ENCODE measurements at regions not wholly inside any gene's neighbourhood (a gene's known extent, or its start where the extent isn't known, plus 50 kb on each side); places are given as distances from the start of the nearest gene placed in this dataset.

- Histone ChIP-seq H2AK5ac (ENCODE audit: insufficient read length, low read length) (no peak overlapping the region), H4K8ac (replicated peaks; ENCODE audit: insufficient read length, low read depth, low read length) (no peak overlapping the region), H3K4me2 (ENCODE audit: insufficient read depth, insufficient read length, low read length) (no peak overlapping the region), H2BK12ac (ENCODE audit: insufficient read length, low read depth, low read length) (no peak overlapping the region), H2BK20ac (ENCODE audit: low read depth, low read length, poor library complexity, severe bottlenecking) (no peak overlapping the region), H3K4ac (ENCODE audit: low read depth, low read length) (no peak overlapping the region), H2BK5ac (ENCODE audit: insufficient read length, low read length) (no peak overlapping the region), H3K18ac (ENCODE audit: insufficient read length, low read depth, low read length) (no peak overlapping the region), H3K23me2 (ENCODE audit: insufficient read length, low read depth, low read length, poor library complexity, severe bottlenecking) (no peaks in the 10 kb centered on the region), H3K4me1 (ENCODE audit: insufficient read depth, low read length) (peaks cover 4% of the 10 kb centered on the region; the same call in 1 of the 2 replicates), H2AFZ (ENCODE audit: low read length) (no peak overlapping the region), H3T11ph (ENCODE audit: low read length) (no peak overlapping the region), H3K79me2 (ENCODE audit: insufficient read depth, low read length) (no peaks in the 10 kb centered on the region), H3K27me3 (ENCODE audit: insufficient read depth, low read length) (no peaks in the 10 kb centered on the region), H4K5ac (ENCODE audit: insufficient read length, low read depth, low read length) (no peak overlapping the region), H3K9me3 (ENCODE audit: control insufficient read depth, low read depth, low read length) (no peaks in the 10 kb centered on the region), H4K91ac (ENCODE audit: insufficient read length, low read depth, low read length) (no peak overlapping the region), H3K9ac (ENCODE audit: extremely low read depth, insufficient read length, low read length) (no peak overlapping the region), H4K20me1 (ENCODE audit: control insufficient read depth, insufficient read depth, insufficient read length) (no peaks in the 10 kb centered on the region), H3K14ac (ENCODE audit: insufficient read depth, low read length) (no peak overlapping the region), H3K79me1 (ENCODE audit: insufficient read depth, low read depth, low read length, poor library complexity, severe bottlenecking) (no peaks in the 10 kb centered on the region), H3K56ac (ENCODE audit: insufficient read length, low read depth, low read length) (no peak overlapping the region), H2BK120ac (ENCODE audit: low read depth, low read length, poor library complexity, severe bottlenecking) (no peak overlapping the region), H2BK15ac (ENCODE audit: low read depth, low read length) (no peak overlapping the region), H3K27ac (ENCODE audit: insufficient read length, low read depth, low read length) (no peak overlapping the region), H3K23ac (ENCODE audit: insufficient read length, low read depth, low read length) (no peak overlapping the region)
- TF ChIP-seq CTCF (conservative IDR thresholded peaks at IDR 0.05), result no peak
- H3K36me3 Mint-ChIP-seq (ENCODE audit: insufficient read depth in 1 of 3, low read depth in 3 of 3), result peaks cover 8 to 13% (median 10%) of the 10 kb centered on the region in 3 experiments
- no CpG with 5 or more reads among the region's 7 CpGs for WGBS (ENCODE audit: extremely low coverage, insufficient read length, low lambda C conversion rate)
- H3K27me3 Mint-ChIP-seq (ENCODE audit: low read depth), result no peaks in the 10 kb centered on the region; the same call in 1 of the 2 replicates
- no peak overlapping the region for H3K4me3 Mint-ChIP-seq
- peaks cover 12% of the 10 kb centered on the region in 2 experiments for H3K9me3 Mint-ChIP-seq
- H3K4me1 Mint-ChIP-seq, result peaks cover 7 to 9% of the 10 kb centered on the region in 2 experiments
- no peak overlapping the region for H3K27ac Mint-ChIP-seq
- DNase-seq, result no peak
Measured at GRCh38 chr2:6554466-6554865, 311.2 kb downstream of the CMPK2 start.

All from H9 (cell line).